SK-N-SH treated with all-trans-retinoic acid at 6 μM for 48 hours (cell line): ENCODE measurements at regions not wholly inside any gene's neighbourhood (a gene's known extent, or its start where the extent isn't known, plus 50 kb on each side); places are given as distances from the start of the nearest gene placed in this dataset.

Experiments
- ATAC-seq: fragments of 200-7000 bp; cut with Tn5 transposase; 3 replicates; pipeline ENCODE4 v1.9.1; 2020; ENCODE audit warnings: mild to moderate bottlenecking, moderate library complexity
- ARNTL ChIP-seq: fragments of 450-650 bp; formaldehyde crosslinking; IDR thresholded peaks from 2 replicates; pipeline ENCODE4 v1.5.0; 2020; ENCODE audit warnings: low read depth, mild to moderate bottlenecking, moderate library complexity, borderline replicate concordance
- BACH2 ChIP-seq: fragments of 250-450 bp; sonication (Bioruptor Pico); IDR thresholded peaks from 2 replicates; pipeline ENCODE4 v1.9.0; 2021; ENCODE audit warnings: mild to moderate bottlenecking, borderline replicate concordance
- CSDC2 ChIP-seq: fragments of 250-450 bp; sonication (Bioruptor Pico); IDR thresholded peaks from 2 replicates; pipeline ENCODE4 v1.5.0; 2020; ENCODE audit warnings: mild to moderate bottlenecking, moderate library complexity
- ESRRG ChIP-seq: fragments of 250-450 bp; sonication (Bioruptor Pico); IDR thresholded peaks from 2 replicates; pipeline ENCODE4 v1.6.1; 2021; ENCODE audit warnings: mild to moderate bottlenecking
- GLIS3 ChIP-seq: fragments of 250-450 bp; sonication (Bioruptor Pico); IDR thresholded peaks from 2 replicates; pipeline ENCODE4 v1.5.0; 2020; ENCODE audit warnings: mild to moderate bottlenecking, moderate library complexity
- ISL1 ChIP-seq: fragments of 250-450 bp; sonication (Bioruptor Pico); IDR thresholded peaks from 2 replicates; pipeline ENCODE4 v2.1.2; 2022; ENCODE audit warnings: mild to moderate bottlenecking, moderate library complexity
- OSR1 ChIP-seq: fragments of 250-450 bp; sonication (Bioruptor Pico); IDR thresholded peaks from 2 replicates; pipeline ENCODE4 v1.8.0; 2022; ENCODE audit warnings: moderate library complexity, mild to moderate bottlenecking, inconsistent platforms
- RARB ChIP-seq: fragments of 250-450 bp; sonication (Bioruptor Pico); IDR thresholded peaks from 2 replicates; pipeline ENCODE4 v1.8.0; 2021; ENCODE audit warnings: mild to moderate bottlenecking, moderate library complexity
- SNAI2 ChIP-seq: fragments of 250-450 bp; sonication (Bioruptor Pico); IDR thresholded peaks from 2 replicates; pipeline ENCODE4 v1.5.0; 2020; ENCODE audit warnings: mild to moderate bottlenecking, moderate library complexity
- TCF4 ChIP-seq: fragments of 250-450 bp; sonication (Bioruptor Pico); IDR thresholded peaks from 2 replicates; pipeline ENCODE4 v1.8.0; 2021; ENCODE audit warnings: mild to moderate bottlenecking, moderate library complexity, borderline replicate concordance
- TOX ChIP-seq: fragments of 250-450 bp; sonication (Bioruptor Pico); IDR thresholded peaks from 2 replicates; pipeline ENCODE4 v1.8.0; 2021; ENCODE audit warnings: mild to moderate bottlenecking, moderate library complexity, borderline replicate concordance
- ZC3H10 ChIP-seq: fragments of 250-450 bp; sonication (Bioruptor Pico); IDR thresholded peaks from 2 replicates; pipeline ENCODE4 v1.5.1; 2021; ENCODE audit warnings: mild to moderate bottlenecking, moderate library complexity
- ZFP3 ChIP-seq: fragments of 250-450 bp; sonication (Bioruptor Pico); IDR thresholded peaks from 2 replicates; pipeline ENCODE4 v1.5.0; 2020; ENCODE audit warnings: mild to moderate bottlenecking, moderate library complexity
- ZFP30 ChIP-seq: fragments of 450-650 bp; formaldehyde crosslinking; IDR thresholded peaks from 2 replicates; pipeline ENCODE4 v1.5.0; 2022; ENCODE audit warnings: mild to moderate bottlenecking, moderate library complexity
- ZNF565 ChIP-seq: fragments of 450-650 bp; formaldehyde crosslinking; conservative IDR thresholded peaks from 2 replicates; pipeline ENCODE4 v1.5.0; 2020; ENCODE audit warnings: low read depth, mild to moderate bottlenecking, moderate library complexity
- ZNF70 ChIP-seq: fragments of 450-650 bp; formaldehyde crosslinking; IDR thresholded peaks from 2 replicates; pipeline ENCODE4 v1.5.0; 2020; ENCODE audit warnings: mild to moderate bottlenecking, moderate library complexity
- ZNF8 ChIP-seq: fragments of 450-650 bp; formaldehyde crosslinking; IDR thresholded peaks from 2 replicates; pipeline ENCODE4 v1.5.0; 2020; ENCODE audit warnings: mild to moderate bottlenecking, moderate library complexity
- TF ChIP-seq, protein P1 (sequence below): fragments of 250-450 bp; sonication (Bioruptor Pico); IDR thresholded peaks from 2 replicates; pipeline ENCODE4 v1.5.1; 2021; ENCODE audit warnings: mild to moderate bottlenecking, moderate library complexity
- TF ChIP-seq, protein P2 (sequence below): fragments of 250-450 bp; sonication (Bioruptor Pico); IDR thresholded peaks from 2 replicates; pipeline ENCODE4 v1.8.0; 2020; ENCODE audit warnings: mild to moderate bottlenecking, moderate library complexity, borderline replicate concordance
- TF ChIP-seq, protein P3 (sequence below): fragments of 250-450 bp; sonication (Bioruptor Pico); IDR thresholded peaks from 2 replicates; pipeline ENCODE4 v1.5.1; 2020; ENCODE audit warnings: low read depth, mild to moderate bottlenecking, moderate library complexity
- TF ChIP-seq, protein P4 (sequence below): fragments of 250-450 bp; sonication (Bioruptor Pico); IDR thresholded peaks from 2 replicates; pipeline ENCODE4 v1.8.0; 2021; ENCODE audit warnings: low read depth, mild to moderate bottlenecking, moderate library complexity, borderline replicate concordance
- TF ChIP-seq, protein P5 (sequence below): fragments of 250-450 bp; sonication (Bioruptor Pico); IDR thresholded peaks from 2 replicates; pipeline ENCODE4 v1.5.0; 2020; ENCODE audit warnings: mild to moderate bottlenecking, moderate library complexity

DNA sequence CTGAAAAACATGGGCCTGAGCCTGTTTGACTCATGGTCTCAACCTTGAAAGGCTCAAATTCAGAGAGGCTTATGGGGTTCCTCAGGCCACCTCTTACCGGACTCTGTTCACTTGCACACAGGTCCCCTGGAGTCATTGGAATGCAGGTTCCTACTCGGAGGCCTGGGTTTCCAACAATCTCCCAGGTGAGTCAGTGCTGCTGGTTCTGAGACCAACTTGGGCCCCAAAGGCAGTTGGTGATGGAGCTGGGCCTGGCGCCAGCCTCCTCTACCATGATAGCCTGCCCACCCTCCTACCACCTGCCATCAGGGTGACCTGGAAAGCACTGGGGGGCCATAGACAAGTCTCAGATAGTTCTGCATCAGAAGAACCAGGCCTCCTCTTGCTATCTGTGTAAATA, 188.4 kb downstream of the RGS3 start (continued):
- TF ChIP-seq CSDC2 (CRISPR knock-in tag) (no peak), ESRRG (no peak)

DNA sequence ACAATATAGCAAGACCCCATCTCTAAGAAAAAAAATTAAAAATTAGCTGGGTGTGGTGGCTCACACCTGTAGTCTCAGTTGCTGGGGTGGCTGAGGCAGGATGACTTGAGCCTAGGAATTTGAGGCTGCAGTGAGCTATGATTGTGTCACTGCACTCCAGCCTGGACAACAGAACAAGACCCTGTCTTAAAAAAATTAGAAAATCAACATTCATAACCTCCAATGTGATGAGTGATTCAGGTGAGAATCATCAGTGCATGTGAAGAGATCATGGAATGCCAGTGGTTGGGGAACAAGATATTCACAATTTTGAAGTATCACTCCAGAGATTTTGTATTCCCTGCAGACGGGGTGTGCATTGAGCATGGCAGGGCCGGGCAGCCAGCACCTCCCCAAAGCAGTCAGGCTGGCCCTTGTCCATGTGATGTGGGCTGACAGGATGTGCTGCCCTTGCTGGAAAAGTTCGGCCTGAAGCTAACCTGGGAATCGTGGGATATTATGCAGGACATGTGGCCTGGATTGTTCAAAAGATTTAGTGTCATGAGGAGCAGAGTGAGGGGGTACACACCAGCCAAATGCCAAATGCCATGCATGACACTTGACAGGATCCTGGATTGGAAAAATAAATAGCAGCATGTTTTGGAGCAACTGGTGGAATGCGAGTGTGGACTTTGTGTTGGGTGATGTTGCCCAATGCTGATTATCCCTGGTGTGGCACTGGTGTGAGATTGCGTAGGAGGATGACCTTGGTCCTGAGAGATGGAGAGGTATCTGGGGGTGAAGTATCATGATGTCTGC, 189.0 kb downstream of the RGS3 start:
- ATAC-seq = no peak
- TF ChIP-seq SNAI2 (CRISPR knock-in tag) (no peak), ZNF8 (CRISPR knock-in tag) (no peak), BACH2 (CRISPR knock-in tag) (no peak), ZNF70 (CRISPR knock-in tag) (no peak), CSDC2 (CRISPR knock-in tag) (no peak), TOX (CRISPR knock-in tag) (no peak), TCF4 (CRISPR knock-in tag) (no peak), ZFP3 (CRISPR knock-in tag) (no peak), GLIS3 (no peak), ZC3H10 (no peak), ARNTL (no peak), ISL1 (CRISPR knock-in tag) (no peak), ZNF565 (CRISPR knock-in tag) (no peak)
- TF ChIP-seq, protein P1, sequence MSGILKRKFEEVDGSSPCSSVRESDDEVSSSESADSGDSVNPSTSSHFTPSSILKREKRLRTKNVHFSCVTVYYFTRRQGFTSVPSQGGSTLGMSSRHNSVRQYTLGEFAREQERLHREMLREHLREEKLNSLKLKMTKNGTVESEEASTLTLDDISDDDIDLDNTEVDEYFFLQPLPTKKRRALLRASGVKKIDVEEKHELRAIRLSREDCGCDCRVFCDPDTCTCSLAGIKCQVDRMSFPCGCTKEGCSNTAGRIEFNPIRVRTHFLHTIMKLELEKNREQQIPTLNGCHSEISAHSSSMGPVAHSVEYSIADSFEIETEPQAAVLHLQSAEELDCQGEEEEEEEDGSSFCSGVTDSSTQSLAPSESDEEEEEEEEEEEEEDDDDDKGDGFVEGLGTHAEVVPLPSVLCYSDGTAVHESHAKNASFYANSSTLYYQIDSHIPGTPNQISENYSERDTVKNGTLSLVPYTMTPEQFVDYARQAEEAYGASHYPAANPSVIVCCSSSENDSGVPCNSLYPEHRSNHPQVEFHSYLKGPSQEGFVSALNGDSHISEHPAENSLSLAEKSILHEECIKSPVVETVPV (CRISPR knock-in tag) = no peak
- TF ChIP-seq, protein P2, sequence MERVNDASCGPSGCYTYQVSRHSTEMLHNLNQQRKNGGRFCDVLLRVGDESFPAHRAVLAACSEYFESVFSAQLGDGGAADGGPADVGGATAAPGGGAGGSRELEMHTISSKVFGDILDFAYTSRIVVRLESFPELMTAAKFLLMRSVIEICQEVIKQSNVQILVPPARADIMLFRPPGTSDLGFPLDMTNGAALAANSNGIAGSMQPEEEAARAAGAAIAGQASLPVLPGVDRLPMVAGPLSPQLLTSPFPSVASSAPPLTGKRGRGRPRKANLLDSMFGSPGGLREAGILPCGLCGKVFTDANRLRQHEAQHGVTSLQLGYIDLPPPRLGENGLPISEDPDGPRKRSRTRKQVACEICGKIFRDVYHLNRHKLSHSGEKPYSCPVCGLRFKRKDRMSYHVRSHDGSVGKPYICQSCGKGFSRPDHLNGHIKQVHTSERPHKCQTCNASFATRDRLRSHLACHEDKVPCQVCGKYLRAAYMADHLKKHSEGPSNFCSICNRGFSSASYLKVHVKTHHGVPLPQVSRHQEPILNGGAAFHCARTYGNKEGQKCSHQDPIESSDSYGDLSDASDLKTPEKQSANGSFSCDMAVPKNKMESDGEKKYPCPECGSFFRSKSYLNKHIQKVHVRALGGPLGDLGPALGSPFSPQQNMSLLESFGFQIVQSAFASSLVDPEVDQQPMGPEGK (CRISPR knock-in tag) = no peak
- TF ChIP-seq, protein P3, sequence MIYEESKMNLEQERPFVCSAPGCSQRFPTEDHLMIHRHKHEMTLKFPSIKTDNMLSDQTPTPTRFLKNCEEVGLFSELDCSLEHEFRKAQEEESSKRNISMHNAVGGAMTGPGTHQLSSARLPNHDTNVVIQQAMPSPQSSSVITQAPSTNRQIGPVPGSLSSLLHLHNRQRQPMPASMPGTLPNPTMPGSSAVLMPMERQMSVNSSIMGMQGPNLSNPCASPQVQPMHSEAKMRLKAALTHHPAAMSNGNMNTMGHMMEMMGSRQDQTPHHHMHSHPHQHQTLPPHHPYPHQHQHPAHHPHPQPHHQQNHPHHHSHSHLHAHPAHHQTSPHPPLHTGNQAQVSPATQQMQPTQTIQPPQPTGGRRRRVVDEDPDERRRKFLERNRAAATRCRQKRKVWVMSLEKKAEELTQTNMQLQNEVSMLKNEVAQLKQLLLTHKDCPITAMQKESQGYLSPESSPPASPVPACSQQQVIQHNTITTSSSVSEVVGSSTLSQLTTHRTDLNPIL = no peak
- TF ChIP-seq, protein P4, sequence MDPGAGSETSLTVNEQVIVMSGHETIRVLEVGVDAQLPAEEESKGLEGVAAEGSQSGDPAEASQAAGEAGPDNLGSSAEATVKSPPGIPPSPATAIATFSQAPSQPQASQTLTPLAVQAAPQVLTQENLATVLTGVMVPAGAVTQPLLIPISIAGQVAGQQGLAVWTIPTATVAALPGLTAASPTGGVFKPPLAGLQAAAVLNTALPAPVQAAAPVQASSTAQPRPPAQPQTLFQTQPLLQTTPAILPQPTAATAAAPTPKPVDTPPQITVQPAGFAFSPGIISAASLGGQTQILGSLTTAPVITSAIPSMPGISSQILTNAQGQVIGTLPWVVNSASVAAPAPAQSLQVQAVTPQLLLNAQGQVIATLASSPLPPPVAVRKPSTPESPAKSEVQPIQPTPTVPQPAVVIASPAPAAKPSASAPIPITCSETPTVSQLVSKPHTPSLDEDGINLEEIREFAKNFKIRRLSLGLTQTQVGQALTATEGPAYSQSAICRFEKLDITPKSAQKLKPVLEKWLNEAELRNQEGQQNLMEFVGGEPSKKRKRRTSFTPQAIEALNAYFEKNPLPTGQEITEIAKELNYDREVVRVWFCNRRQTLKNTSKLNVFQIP = no peak
- TF ChIP-seq, protein P5, sequence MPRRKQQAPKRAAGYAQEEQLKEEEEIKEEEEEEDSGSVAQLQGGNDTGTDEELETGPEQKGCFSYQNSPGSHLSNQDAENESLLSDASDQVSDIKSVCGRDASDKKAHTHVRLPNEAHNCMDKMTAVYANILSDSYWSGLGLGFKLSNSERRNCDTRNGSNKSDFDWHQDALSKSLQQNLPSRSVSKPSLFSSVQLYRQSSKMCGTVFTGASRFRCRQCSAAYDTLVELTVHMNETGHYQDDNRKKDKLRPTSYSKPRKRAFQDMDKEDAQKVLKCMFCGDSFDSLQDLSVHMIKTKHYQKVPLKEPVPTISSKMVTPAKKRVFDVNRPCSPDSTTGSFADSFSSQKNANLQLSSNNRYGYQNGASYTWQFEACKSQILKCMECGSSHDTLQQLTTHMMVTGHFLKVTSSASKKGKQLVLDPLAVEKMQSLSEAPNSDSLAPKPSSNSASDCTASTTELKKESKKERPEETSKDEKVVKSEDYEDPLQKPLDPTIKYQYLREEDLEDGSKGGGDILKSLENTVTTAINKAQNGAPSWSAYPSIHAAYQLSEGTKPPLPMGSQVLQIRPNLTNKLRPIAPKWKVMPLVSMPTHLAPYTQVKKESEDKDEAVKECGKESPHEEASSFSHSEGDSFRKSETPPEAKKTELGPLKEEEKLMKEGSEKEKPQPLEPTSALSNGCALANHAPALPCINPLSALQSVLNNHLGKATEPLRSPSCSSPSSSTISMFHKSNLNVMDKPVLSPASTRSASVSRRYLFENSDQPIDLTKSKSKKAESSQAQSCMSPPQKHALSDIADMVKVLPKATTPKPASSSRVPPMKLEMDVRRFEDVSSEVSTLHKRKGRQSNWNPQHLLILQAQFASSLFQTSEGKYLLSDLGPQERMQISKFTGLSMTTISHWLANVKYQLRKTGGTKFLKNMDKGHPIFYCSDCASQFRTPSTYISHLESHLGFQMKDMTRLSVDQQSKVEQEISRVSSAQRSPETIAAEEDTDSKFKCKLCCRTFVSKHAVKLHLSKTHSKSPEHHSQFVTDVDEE (CRISPR knock-in tag) = no peak

DNA sequence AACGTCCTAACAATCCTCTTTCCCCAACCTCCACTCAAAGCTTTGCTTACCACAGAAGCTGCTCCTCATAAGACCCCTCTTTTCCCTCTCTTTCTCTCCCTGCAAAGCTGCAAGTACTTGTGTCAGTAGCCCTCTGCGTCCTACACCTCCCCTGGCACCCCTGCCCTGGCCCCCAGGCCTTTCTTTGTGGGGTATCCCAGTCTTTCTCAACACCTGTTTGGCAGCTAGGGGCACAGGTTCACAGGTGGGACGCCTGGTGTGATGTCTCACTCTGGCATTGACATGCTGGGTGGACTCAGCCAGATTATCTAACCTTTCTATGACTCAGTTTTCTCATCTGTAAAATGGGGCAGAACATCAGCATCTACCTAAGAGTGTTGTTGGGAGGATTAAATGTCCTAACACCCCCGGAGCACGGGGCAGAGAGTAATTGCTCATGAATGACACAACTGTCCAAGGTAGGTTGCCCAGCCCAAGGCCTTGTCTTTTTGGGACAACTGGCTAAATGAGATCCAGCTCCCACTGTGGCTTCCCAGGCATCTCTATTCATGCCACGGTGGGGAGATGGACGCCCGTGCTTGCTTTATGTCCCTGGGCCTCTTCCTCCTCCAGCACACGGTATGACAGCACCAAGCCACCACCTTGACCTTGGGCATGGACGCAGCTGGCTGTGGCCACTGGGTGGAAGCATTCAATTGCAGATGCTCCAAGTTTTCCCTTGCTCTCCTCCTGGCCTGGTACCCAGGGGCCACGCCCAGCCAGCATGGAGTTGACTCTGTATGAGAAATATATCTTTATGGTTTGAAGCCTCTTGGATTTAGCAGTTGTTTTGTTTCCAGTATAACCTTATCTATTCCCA, 190.4 kb downstream of the RGS3 start:
- no peak for ATAC-seq
- TF ChIP-seq, protein P1 (CRISPR knock-in tag) = no peak
- no peak for TF ChIP-seq ZNF565 (CRISPR knock-in tag)
- no peak for TF ChIP-seq BACH2 (CRISPR knock-in tag)
- TF ChIP-seq OSR1 (CRISPR knock-in tag) = no peak
- TF ChIP-seq, protein P2 (CRISPR knock-in tag) = no peak
- TF ChIP-seq RARB = no peak
- TF ChIP-seq, protein P3 = no peak
- TF ChIP-seq CSDC2 (CRISPR knock-in tag) = no peak
- TF ChIP-seq TOX (CRISPR knock-in tag) = no peak
- no peak for TF ChIP-seq ISL1 (CRISPR knock-in tag)
- TF ChIP-seq SNAI2 (CRISPR knock-in tag) = no peak
- TF ChIP-seq ESRRG = no peak
- no peak for TF ChIP-seq ZFP30 (CRISPR knock-in tag)
